CD4-positive, alpha-beta T cell treated with Interleukin-6 for 4 hours (primary cell): ENCODE measurements at regions not wholly inside any gene's neighbourhood (a gene's known extent, or its start where the extent isn't known, plus 50 kb on each side); places are given as distances from the start of the nearest gene placed in this dataset.

Experiments used
- DNase-seq: peaks from one replicate; pipeline ENCODE4 v3.0.0-alpha.2; 2020; ENCODE audit warnings: mixed read lengths

DNA sequence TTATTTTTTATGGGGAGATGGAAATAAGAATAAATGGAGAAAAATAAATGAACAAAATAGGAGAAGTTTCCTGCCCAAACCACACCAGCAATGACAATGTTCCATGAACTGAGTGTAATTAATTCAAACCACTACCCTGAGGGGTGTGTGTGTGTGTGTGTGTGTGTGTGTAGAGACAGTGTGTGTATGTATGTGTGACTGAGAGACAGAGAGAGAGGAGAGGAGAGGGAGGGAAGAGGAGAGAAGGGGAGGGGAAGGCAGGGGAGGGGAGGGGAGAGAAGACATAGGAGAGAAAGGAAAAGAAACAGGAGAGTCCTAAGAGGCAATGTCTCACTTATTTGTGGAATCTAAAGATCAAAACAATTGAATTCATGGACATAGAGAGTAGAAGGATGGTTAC lies 65.0 kb upstream of the POU2AF1 start:
- DNase-seq: no peak

DNA sequence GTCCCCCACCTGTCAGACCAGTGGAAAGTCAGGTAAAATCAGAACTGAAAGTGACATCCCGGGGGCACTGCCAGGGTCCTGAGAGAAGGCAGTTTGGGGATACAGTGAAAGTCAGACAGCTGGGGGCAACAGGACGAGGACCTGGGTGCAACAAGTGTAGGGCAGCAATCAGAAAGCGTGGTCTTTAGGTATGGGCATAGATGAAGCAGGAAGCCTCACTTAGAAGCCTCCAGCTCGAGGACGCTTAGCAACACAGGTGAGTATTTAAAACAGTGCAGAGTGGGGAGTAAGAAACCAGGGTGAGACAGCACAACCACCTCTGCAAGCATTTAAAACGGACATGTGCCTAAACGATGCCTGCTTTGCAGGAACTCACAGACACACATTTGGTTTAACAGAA lies 64.6 kb upstream of the POU2AF1 start:
- no peak for DNase-seq

DNA sequence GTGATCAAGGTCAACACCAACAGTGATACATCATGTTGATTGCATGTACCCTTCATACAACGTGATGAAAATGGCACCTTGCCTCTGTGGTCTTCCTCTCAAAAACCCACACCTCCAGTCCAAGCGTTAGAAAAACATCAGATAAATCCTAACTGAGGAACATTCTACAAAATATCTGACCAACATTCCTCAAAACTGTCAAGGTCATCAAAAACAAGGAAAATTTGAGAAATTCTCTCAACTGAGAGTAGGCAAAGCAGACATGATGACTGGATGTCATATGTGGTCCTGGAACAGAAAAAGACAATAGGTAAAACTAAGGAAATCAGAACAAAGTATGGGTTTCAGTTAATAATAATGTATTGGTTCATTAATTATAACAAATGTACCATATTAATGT lies 64.0 kb upstream of the POU2AF1 start:
- no peak for DNase-seq

DNA sequence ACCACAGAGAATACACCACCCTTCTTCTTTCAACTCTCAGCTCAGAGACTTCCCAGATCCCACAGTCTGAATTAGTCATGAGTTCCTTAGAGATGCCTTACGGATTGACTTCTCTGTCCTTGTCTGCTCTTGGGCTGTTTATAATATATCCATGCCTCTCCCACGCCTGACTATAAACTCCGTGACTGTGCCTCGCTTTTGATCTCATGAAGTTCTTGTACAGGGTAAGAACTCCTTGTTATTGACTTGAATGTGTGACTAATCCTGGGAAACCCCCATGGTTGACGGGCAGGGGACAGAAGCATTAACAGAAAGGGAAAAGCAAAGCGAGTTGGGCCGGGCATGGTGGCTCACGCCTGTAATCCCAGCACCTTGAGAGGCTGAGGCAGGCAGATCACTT lies 62.4 kb upstream of the POU2AF1 start:
- DNase-seq: no peak

DNA sequence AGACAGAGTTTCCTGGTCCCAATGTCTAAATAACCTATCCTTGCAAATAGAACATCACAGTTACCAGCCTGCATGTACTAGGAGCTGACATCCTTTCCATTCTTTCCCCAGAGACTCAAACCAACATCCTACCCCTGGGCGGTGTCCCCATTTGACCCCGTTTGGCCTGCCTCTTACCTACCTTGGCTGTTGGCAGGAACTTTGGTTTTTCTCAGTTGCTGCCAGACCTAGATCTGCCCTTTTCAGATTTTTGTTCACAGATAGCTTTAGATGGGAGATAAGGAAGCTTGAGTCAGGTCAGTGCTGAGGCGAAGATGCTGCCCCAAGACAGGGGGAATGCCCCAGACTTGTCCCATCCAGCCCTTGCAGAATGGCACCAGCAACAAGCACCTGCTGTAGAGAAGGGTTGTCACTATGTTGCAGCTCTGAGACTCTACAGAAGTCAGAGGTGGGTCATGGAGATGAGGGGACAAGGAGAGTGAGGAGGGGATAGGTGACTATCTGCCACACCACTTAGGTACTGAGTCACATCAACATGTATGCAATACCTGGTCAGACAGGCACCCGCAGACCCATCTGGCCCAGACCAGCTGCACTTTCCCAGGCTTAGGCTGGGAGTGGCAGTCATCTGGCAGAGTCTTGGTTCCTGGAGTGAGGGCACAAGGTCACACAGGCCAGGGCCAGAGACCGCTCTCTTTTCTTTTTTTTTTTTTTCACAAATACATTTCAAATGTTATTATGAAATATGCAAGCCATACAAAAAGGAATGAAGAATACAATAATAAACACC lies 61.5 kb upstream of the POU2AF1 start:
- DNase-seq: no peak

DNA sequence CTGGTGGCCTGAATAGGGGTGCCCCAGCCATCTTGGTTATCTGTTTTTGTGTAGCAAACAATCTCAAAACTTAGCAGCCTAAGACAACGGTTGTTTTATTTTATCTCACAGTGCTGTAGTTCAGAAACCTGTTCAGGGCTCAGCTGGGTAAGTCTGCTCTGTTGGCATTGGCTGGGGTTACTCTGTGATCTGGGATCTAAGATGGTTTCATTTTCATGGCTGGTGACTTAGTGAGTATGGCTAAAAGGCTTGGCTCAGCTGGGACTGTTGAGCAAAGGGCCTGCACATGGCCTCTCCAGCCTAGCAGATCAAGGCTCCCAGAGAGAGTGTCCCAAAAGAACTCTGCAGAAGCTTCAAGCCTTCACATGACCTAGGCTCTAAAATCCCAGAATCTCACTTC lies 60.8 kb upstream of the POU2AF1 start:
- DNase-seq: no peak

DNA sequence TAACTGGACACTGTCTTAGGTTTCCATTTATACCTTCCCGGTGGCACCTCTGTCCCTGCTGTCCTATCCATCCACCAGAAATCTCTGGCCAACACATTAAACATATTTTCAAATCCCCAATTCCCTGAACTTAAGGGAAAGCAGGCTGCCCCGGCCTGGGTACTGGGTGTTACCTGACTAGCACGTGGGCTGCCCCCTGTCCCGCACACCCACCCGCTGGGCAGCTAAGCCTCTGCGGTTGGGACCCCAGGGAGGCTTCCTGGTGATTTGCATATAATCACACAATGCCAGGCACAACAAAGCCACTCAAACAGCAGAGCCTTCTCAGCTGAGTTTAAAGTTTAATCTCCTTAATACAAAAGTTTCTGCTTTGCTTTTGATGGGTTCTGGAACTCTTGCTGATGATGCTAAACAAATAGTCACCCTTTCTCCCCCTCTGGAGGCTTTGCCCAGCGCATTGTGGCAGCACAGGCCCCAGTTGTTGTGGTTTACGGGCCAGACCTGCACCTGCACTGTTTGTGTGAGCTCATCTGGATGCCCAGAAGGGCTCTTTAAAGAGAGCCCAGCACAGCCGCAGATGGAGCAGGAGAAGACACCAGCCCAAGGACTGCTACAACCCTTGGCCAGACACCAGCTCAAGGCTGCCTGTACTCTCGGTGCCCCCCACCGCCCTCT lies 59.9 kb upstream of the POU2AF1 start:
- DNase-seq: no peak

DNA sequence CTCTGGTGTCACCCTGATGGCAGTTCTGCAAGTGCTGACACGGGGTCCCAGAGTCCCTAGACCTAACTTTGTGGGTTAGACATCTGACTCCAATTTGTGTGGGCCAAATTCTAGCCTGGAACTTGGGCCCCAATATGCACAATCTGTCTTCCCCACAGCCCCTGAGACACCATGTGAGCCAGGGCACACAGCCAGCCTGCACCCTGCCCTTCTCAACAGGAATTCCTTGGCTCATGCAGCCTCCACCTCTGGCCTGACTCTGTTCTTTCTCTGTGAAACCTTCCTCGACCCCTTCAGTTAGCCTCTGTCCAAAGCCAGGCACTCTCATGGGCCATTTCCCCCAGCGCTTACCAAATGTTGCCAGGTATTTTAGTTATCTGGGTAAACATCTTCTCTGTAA lies 59.1 kb upstream of the POU2AF1 start:
- no peak for DNase-seq

DNA sequence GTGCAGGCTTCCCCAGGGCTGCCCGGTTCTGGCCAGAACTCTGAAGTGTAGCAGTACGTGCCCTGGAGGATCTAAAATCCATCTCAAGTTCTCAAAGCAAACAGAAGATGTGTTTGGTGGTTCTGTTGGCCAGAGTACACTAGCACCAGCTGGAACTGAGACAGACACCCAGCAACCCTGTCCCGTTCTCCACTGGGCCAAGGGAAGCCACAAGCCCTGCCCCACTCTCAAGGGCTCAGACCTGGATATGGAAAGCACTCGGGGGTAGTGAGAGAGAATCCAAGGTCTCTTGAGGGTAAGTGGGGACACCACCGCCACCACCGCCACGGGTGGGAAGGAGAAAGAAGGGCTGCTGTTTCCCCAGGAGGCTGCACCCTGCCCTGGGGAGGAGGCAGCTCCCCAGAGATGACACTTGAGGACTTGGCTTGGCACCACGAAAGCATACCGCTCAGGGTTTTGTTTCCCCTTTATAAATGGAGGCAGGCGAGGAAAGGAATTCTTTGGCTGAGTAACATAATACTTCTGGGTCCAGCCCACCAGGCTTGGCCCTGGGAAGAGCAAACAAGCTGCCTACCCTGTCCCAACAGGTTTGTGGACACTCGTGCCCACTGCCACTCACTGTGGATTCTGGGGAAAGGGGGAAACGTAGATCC lies 56.1 kb upstream of the POU2AF1 start:
- no peak for DNase-seq

DNA sequence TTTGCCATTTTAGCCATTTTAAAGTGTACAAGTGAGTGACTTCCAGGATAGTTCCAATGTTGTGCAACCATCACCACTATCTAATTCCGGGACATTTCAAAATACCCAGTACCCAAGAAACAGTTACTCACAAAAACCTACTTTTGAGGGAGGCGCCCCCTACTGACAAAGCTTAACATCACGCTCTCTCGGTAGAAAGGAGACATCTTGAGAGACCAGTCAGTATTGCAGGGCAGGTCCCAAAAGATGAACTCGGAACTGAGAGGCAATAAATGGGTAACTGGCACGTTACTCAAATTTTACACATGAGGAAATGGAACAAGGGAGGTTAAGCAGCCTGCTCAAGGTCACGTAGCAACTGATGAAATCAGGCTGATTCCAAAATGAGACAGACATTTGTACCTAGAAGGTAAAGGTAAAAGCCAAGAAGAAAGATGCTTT lies 50.0 kb upstream of the POU2AF1 start:
- DNase-seq: peak; percentile 50
